ENCODE measurements at regions not wholly inside any gene's neighbourhood (a gene's known extent, or its start where the extent isn't known, plus 50 kb on each side); places are given as distances from the start of the nearest gene placed in this dataset.
"Not testable (repeated sequence)": the region's sequence is repeated elsewhere in the genome, so short reads cannot be mapped to it uniquely, and the experiment has no call there.

DNA sequence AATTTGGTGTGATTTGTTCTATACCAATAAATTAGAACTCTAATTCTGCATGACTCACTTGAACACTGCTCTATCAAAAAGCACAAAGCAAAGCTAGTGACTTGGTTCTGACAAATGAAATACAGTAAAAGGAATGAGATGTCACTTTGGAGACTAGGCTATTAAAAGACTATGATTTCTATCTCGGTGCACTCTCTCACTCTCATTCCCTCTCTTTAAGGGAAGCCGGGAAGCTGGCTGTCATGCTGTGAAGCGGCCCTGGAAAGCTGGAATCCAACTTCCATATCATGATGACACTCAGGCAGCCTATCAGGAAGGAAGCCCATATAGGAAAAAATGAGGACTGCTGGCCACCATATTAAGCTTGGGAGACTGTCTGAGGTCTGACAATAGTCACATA is 590.1 kb upstream of the CBLB start:
- H3K36me3 ChIP-seq (ENCODE audit: control insufficient read depth in 1 of 2, insufficient read depth in 2 of 2, low read length in 1 of 2): no peaks in the 10 kb centered on the region
- DNase-seq (no peak), ATAC-seq (ENCODE audit: low FRiP score) (no peak)
- no peaks in the 10 kb centered on the region for H3K27me3 ChIP-seq (ENCODE audit: control insufficient read depth in 1 of 2, insufficient read depth in 2 of 2, low read length in 1 of 2)
- intact Hi-C loops (cut with DNase I): no loop called here
- no peak overlapping the region for H3K27ac ChIP-seq (ENCODE audit: low read depth in 1 of 2, low read length in 2 of 2)
- peaks cover 0 to 7% of the 10 kb centered on the region in 2 donors for H3K4me1 ChIP-seq (ENCODE audit: control insufficient read depth in 1 of 2, insufficient read depth in 2 of 2, low read length in 2 of 2)
- no peaks in the 10 kb centered on the region for H3K9me3 ChIP-seq (ENCODE audit: control insufficient read depth, low read length)
- 69 to 76% methylated on average over 3 of the region's 3 CpGs for WGBS, 2 donors
- H3K4me3 ChIP-seq (ENCODE audit: low read length in 2 of 2): no peak overlapping the region

DNA sequence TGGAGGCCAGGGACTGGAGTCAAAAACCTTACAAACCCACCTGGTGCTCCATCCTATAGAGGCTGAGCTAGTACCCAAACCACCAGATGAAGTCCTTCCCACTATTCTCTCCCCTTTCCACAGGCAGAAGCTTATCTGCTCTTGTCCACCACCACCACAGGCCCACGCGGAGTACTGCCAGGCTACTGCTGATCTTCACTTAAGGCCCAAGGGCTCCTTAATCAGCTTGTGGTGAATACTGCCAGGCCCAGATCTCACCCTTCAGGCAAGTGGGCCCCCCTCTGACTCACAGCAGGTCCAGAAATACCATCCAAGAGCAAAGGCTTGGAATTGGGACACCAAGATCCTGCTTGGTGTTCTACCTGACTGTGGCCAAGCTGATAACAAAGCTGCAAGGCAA is 598.1 kb upstream of the CBLB start:
- Histone ChIP-seq H3K4me3 (ENCODE audit: low read length in 2 of 2) (no peak overlapping the region), H3K4me1 (ENCODE audit: control insufficient read depth in 1 of 2, insufficient read depth in 2 of 2, low read length in 2 of 2) (no peaks in the 10 kb centered on the region), H3K36me3 (ENCODE audit: control insufficient read depth in 1 of 2, insufficient read depth in 2 of 2, low read length in 1 of 2) (no peaks in the 10 kb centered on the region), H3K27ac (ENCODE audit: low read depth in 1 of 2, low read length in 2 of 2) (no peak overlapping the region), H3K9me3 (ENCODE audit: control insufficient read depth, low read length) (no peaks in the 10 kb centered on the region), H3K27me3 (ENCODE audit: control insufficient read depth in 1 of 2, insufficient read depth in 2 of 2, low read length in 1 of 2) (no peaks in the 10 kb centered on the region)
- intact Hi-C loops (cut with DNase I): no loop called here
- 86 to 92% methylated on average over 2 of the region's 2 CpGs for WGBS, 2 donors
- DNase-seq (no peak), ATAC-seq (ENCODE audit: low FRiP score) (no peak)

DNA sequence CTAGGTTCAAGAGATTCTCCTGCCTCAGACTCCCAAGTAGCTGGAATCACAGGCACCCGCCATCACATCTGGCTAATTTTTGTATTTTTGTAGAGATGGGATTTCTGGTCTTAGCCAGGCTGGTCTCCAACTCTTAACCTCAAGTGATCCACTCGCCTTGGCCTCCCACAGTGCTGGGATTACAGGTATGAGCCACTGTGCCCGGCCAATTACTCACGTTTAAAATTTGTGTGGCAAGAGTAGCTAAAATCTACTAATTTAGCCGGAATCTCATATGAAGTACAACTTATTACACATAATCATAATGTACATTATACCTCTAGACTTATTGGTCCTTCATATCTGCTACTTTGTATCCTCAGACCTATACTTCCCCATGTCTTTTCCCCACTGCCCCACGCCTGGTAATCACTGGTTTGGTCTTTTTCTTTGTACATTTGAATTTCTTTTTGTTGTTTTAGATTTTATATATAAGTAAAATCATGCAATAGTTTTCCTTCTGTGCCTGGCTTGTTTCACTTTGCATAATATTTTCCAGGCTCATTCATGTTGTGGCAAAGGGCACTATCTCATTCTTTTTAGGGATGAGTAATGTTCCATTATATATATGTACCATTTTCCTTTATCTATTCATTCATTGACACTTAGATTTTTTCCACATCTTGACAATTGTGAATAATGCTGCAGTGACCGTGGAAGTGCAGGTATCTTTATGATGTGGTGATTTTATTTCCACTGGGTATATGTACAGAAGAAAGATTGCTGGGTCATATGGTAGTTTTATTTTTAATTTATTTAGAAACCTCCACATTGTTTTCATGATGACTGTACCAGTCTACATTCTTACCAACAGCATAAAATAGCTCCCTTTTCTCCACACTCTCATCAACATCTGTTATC is 605.0 kb upstream of the CBLB start:
- intact Hi-C loops (cut with DNase I): no loop called here
- DNase-seq: no peak
- H3K9me3 ChIP-seq (ENCODE audit: control insufficient read depth, low read length): no peaks in the 10 kb centered on the region
- H3K4me3 ChIP-seq (ENCODE audit: low read length in 2 of 2): no peak overlapping the region
- H3K36me3 ChIP-seq (ENCODE audit: control insufficient read depth in 1 of 2, insufficient read depth in 2 of 2, low read length in 1 of 2): no peaks in the 10 kb centered on the region
- H3K27me3 ChIP-seq (ENCODE audit: control insufficient read depth in 1 of 2, insufficient read depth in 2 of 2, low read length in 1 of 2): no peaks in the 10 kb centered on the region
- WGBS, 2 donors: 93 to 94% methylated on average over 7 of the region's 7 CpGs
- no peaks in the 10 kb centered on the region for H3K4me1 ChIP-seq (ENCODE audit: control insufficient read depth in 1 of 2, insufficient read depth in 2 of 2, low read length in 2 of 2)
- ATAC-seq (ENCODE audit: low FRiP score): no peak
- no peak overlapping the region for H3K27ac ChIP-seq (ENCODE audit: low read depth in 1 of 2, low read length in 2 of 2)

DNA sequence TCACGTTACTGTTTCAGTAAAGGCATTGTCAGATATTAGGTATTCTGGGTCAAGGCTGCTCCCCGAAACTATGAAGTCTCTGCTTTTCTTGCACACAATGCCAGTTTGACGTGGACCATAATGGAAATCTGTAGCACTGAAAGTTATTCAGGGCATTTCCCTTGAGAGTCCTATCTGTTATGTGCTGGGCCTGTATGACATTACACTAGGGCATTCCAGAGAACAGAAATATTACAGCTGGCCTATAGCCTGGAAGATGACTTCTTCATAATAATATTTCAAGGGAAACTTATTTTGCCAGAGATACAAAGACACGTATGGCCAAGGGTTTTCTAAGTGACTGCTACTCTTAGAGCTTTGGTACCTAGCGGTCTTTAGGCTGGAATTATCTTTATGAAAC is 613.6 kb upstream of the CBLB start:
- ATAC-seq (ENCODE audit: low FRiP score) (no peak), DNase-seq (no peak)
- 37% methylated on average over 5 of the region's 5 CpGs for WGBS, 2 donors

GRCh38 chr3:106485217-106485616 is 616.4 kb upstream of the CBLB start:
- no peaks in the 10 kb centered on the region for H3K36me3 ChIP-seq (ENCODE audit: control insufficient read depth in 1 of 2, insufficient read depth in 2 of 2, low read length in 1 of 2)
- intact Hi-C loops (cut with DNase I): no loop called here
- ATAC-seq (ENCODE audit: low FRiP score) (no peak), DNase-seq (no peak)
- H3K4me1 ChIP-seq (ENCODE audit: control insufficient read depth in 1 of 2, insufficient read depth in 2 of 2, low read length in 2 of 2): no peaks in the 10 kb centered on the region
- H3K27me3 ChIP-seq (ENCODE audit: control insufficient read depth in 1 of 2, insufficient read depth in 2 of 2, low read length in 1 of 2): no peaks in the 10 kb centered on the region
- H3K4me3 ChIP-seq (ENCODE audit: low read length in 2 of 2): no peak overlapping the region
- H3K9me3 ChIP-seq (ENCODE audit: control insufficient read depth, low read length): no peaks in the 10 kb centered on the region
- no peak overlapping the region for H3K27ac ChIP-seq (ENCODE audit: low read depth in 1 of 2, low read length in 2 of 2)

More for the DNA sequence above, 613.6 kb upstream of the CBLB start:
- intact Hi-C loops (cut with DNase I): no loop called here
- Histone ChIP-seq H3K4me1 (ENCODE audit: control insufficient read depth in 1 of 2, insufficient read depth in 2 of 2, low read length in 2 of 2) (no peaks in the 10 kb centered on the region), H3K9me3 (ENCODE audit: control insufficient read depth, low read length) (no peaks in the 10 kb centered on the region), H3K4me3 (ENCODE audit: low read length in 2 of 2) (no peak overlapping the region), H3K27me3 (ENCODE audit: control insufficient read depth in 1 of 2, insufficient read depth in 2 of 2, low read length in 1 of 2) (no peaks in the 10 kb centered on the region), H3K36me3 (ENCODE audit: control insufficient read depth in 1 of 2, insufficient read depth in 2 of 2, low read length in 1 of 2) (no peaks in the 10 kb centered on the region), H3K27ac (ENCODE audit: low read depth in 1 of 2, low read length in 2 of 2) (no peak overlapping the region)

DNA sequence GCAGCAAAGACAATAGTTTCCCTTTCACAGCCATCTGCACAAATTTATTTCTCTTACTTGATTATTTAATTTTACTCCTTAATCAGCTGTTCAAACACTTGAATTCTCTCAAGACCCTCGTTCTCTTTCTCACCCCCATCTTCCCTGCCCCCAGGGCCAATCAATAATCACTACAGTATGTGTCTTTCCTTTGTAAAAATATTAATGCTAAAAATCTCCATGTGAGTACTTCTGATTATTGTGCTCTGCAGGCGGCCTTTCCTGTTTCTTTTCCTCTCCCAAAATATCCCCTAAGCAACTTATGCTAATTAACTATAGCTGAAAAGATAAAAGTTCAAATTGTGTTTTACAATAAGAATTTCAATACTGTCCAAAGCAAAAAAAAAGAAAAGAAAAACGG is 617.0 kb upstream of the CBLB start:
- Histone ChIP-seq H3K27ac (ENCODE audit: low read depth in 1 of 2, low read length in 2 of 2) (no peak overlapping the region), H3K27me3 (ENCODE audit: control insufficient read depth in 1 of 2, insufficient read depth in 2 of 2, low read length in 1 of 2) (no peaks in the 10 kb centered on the region), H3K9me3 (ENCODE audit: control insufficient read depth, low read length) (no peaks in the 10 kb centered on the region), H3K4me3 (ENCODE audit: low read length in 2 of 2) (no peak overlapping the region), H3K36me3 (ENCODE audit: control insufficient read depth in 1 of 2, insufficient read depth in 2 of 2, low read length in 1 of 2) (no peaks in the 10 kb centered on the region), H3K4me1 (ENCODE audit: control insufficient read depth in 1 of 2, insufficient read depth in 2 of 2, low read length in 2 of 2) (no peaks in the 10 kb centered on the region)
- intact Hi-C loops (cut with DNase I): no loop called here
- DNase-seq (no peak), ATAC-seq (ENCODE audit: low FRiP score) (no peak)
- WGBS, 2 donors: 71% methylated on average over 3 of the region's 3 CpGs

DNA sequence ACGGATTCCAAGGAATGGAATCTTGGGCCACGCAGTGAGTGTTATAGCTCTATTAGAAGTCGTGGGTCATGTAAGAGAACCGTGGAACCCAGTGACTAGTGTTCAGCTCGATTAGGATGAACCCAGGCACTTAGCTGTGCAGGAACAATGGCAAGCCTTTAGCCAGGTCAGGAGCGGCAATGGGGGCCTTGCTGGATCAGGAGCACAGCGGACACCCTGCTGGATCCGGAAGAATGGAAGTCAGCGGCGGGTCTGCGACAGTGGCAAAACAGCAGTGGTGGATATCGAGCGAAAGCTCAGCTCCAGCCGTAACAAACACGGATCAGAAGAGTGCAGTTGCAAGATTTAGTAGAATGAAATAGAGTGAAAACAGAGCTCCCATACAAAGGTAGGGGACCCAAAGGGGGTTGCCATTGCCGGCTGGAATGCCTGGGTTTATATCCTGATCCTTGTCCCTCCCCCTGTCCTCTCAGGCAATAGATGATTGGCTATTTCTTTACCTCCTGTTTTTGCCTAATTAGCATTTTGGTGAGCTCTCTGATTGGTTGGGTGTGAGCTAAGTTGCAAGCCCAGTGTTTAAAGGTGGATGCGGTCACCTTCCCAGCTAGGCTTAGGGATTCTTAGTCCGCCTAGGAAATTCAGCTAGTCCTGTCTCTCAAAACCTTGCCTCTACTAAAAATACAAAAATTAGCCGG is 618.3 kb upstream of the CBLB start:
- H3K27me3 ChIP-seq (ENCODE audit: control insufficient read depth in 1 of 2, insufficient read depth in 2 of 2, low read length in 1 of 2); H3K27ac ChIP-seq (ENCODE audit: low read depth in 1 of 2, low read length in 2 of 2); DNase-seq; H3K9me3 ChIP-seq (ENCODE audit: control insufficient read depth, low read length); intact Hi-C loops (cut with DNase I); H3K4me3 ChIP-seq (ENCODE audit: low read length in 2 of 2); H3K4me1 ChIP-seq (ENCODE audit: control insufficient read depth in 1 of 2, insufficient read depth in 2 of 2, low read length in 2 of 2); H3K36me3 ChIP-seq (ENCODE audit: control insufficient read depth in 1 of 2, insufficient read depth in 2 of 2, low read length in 1 of 2); ATAC-seq (ENCODE audit: low FRiP score): not testable (repeated sequence)
- 96 to 97% methylated on average over 19 of the region's 19 CpGs for WGBS, 2 donors

DNA sequence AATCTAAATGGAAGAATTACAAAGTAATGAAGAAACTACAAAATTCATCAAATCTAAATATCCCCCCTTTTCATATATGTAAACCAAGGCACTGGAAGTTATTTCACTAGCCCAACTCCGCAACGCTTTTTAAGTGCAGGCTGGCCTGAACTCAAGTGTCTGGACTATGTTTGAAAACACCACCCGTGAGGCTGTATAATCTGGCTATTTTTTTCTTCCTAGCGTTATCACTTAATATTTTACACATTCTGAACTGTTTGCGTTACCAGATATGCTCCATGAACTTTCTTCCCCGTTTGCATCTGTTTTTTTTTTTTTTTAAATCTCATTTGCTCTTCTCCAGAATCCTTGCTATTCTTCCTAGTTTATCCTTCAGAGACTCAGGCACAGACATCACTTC is 619.5 kb upstream of the CBLB start:
- ATAC-seq (ENCODE audit: low FRiP score) (no peak), DNase-seq (no peak)
- H3K27ac ChIP-seq (ENCODE audit: low read depth in 1 of 2, low read length in 2 of 2): no peak overlapping the region
- H3K4me3 ChIP-seq (ENCODE audit: low read length in 2 of 2): no peak overlapping the region
- WGBS, 2 donors: 31 to 34% methylated on average over 6 of the region's 6 CpGs
- no peaks in the 10 kb centered on the region for H3K27me3 ChIP-seq (ENCODE audit: control insufficient read depth in 1 of 2, insufficient read depth in 2 of 2, low read length in 1 of 2)
- no peaks in the 10 kb centered on the region for H3K9me3 ChIP-seq (ENCODE audit: control insufficient read depth, low read length)
- intact Hi-C loops (cut with DNase I): no loop called here
- H3K36me3 ChIP-seq (ENCODE audit: control insufficient read depth in 1 of 2, insufficient read depth in 2 of 2, low read length in 1 of 2): no peaks in the 10 kb centered on the region
- H3K4me1 ChIP-seq (ENCODE audit: control insufficient read depth in 1 of 2, insufficient read depth in 2 of 2, low read length in 2 of 2): no peaks in the 10 kb centered on the region

- H3K27ac ChIP-seq (ENCODE audit: low read depth in 1 of 2, low read length in 2 of 2): no peak overlapping the region
- DNase-seq (no peak), ATAC-seq (ENCODE audit: low FRiP score) (no peak)
- H3K27me3 ChIP-seq (ENCODE audit: control insufficient read depth in 1 of 2, insufficient read depth in 2 of 2, low read length in 1 of 2): no peaks in the 10 kb centered on the region
- intact Hi-C loops (cut with DNase I): no loop called here
- no peaks in the 10 kb centered on the region for H3K9me3 ChIP-seq (ENCODE audit: control insufficient read depth, low read length)
- peaks cover 0 to 1% of the 10 kb centered on the region in 2 donors for H3K36me3 ChIP-seq (ENCODE audit: control insufficient read depth in 1 of 2, insufficient read depth in 2 of 2, low read length in 1 of 2)
- H3K4me3 ChIP-seq (ENCODE audit: low read length in 2 of 2): no peak overlapping the region
- no peaks in the 10 kb centered on the region for H3K4me1 ChIP-seq (ENCODE audit: control insufficient read depth in 1 of 2, insufficient read depth in 2 of 2, low read length in 2 of 2)
Measured at GRCh38 chr3:106491796-106492195, 623.0 kb upstream of the CBLB start.

All from aorta (tissue), 5 donors.